K562 (cell line): ENCODE measurements at regions not wholly inside any gene's neighbourhood (a gene's known extent, or its start where the extent isn't known, plus 50 kb on each side); places are given as distances from the start of the nearest gene placed in this dataset.

Experiments used
- ATAC-seq: fragments of 200-7000 bp; cut with Tn5 transposase; 3 replicates; pipeline ENCODE4 v1.9.1; 2020; ENCODE audit warnings: moderate library complexity
- BruUV-seq: library from RNA; stranded (reverse); fragments of 400-500 nt; replicated peaks from 2 replicates; lab custom pipeline; 2021; lab: Mats Ljungman, UMichigan
- CTCF ChIA-PET: fragments of 300-600 bp; formaldehyde crosslinking; extraction: SDS; loops from one replicate; lab custom pipeline; 2021; ENCODE audit warnings: low intra/inter-chr PET ratio; lab: Yijun Ruan, JAX
- POLR2A ChIA-PET: fragments of 300-600, 350-650 bp; sonication (Branson Sonifier 250); formaldehyde crosslinking; extraction: SDS; loops from one replicate; lab custom pipeline; 2021; ENCODE audit warnings: antibody characterized with exemption, inconsistent platforms; lab: Yijun Ruan, JAX
- DNase-seq, 4 experiments: peaks; one replicate each; pipeline versions ENCODE4 v3.0.0 to v3.0.0-alpha.2; 2011 to 2018; ENCODE audit warnings: low spot score in 3 of 4, mixed read lengths in 3 of 4; ENCODE audit errors: extremely low read depth in 1 of 4
- FAIRE-seq: peaks from 2 replicates; lab custom pipeline; 2011; peaks lifted over from hg19 to GRCh38; lab: Jason Lieb, UNC
- H2AFZ ChIP-seq: 2 replicates; pipeline ENCODE4 v1.6.0; 2011; ENCODE audit warnings: low read depth, low read length, control low read depth, inconsistent platforms
- H3K27ac ChIP-seq: fragments of 200-600 bp; 3 replicates; pipeline ENCODE4 v1.8.0; 2011; ENCODE audit warnings: low read depth, mild to moderate bottlenecking, control low read depth, inconsistent platforms, low read length, moderate library complexity, mixed read lengths; ENCODE audit errors: extremely low read depth
- H3K27me3 ChIP-seq, 2 experiments: fragments of 300-600 bp in 1 of 2; 2 replicates in 1 of 2; 3 replicates in 1 of 2; pipeline versions ENCODE4 v1.6.0 to v1.8.0; 2011; ENCODE audit warnings: inconsistent platforms in 2 of 2, low read length in 2 of 2, mild to moderate bottlenecking in 1 of 2, mixed read lengths in 1 of 2, moderate library complexity in 1 of 2; ENCODE audit not compliant: control insufficient read depth in 2 of 2, insufficient read depth in 2 of 2
- H3K36me3 ChIP-seq: fragments of 300-600 bp; 3 replicates; pipeline ENCODE4 v1.8.0; 2011; ENCODE audit warnings: mild to moderate bottlenecking, low read length, inconsistent platforms; ENCODE audit not compliant: control insufficient read depth, insufficient read depth
- H3K4me1 ChIP-seq, 2 experiments: fragments of 200-600 bp in 1 of 2; replicated peaks in 1 of 2; 2 replicates in 1 of 2; 3 replicates in 1 of 2; pipeline versions ENCODE4 v1.5.1 to v1.8.0; 2011; ENCODE audit warnings: inconsistent platforms in 2 of 2, low read length in 2 of 2, mild to moderate bottlenecking in 1 of 2, mixed read lengths in 1 of 2, moderate library complexity in 1 of 2; ENCODE audit not compliant: control insufficient read depth in 2 of 2, insufficient read depth in 2 of 2
- H3K4me2 ChIP-seq: 2 replicates; pipeline ENCODE4 v1.6.1; 2011; ENCODE audit warnings: low read length, control low read depth, inconsistent platforms, mixed read lengths; ENCODE audit not compliant: insufficient read depth
- H3K4me3 ChIP-seq: fragments of 200-600 bp; sonication (generic), shearing (Covaris generic); 2 replicates; pipeline ENCODE4 v1.5.1; 2016; ENCODE audit warnings: control low read depth, inconsistent platforms
- H3K79me2 ChIP-seq: fragments of 200-600 bp; 3 replicates; pipeline ENCODE4 v1.8.0; 2011; ENCODE audit warnings: low read length, inconsistent platforms; ENCODE audit not compliant: control insufficient read depth, insufficient read depth
- H3K9ac ChIP-seq, 2 experiments: 2 replicates each; pipeline versions ENCODE4 v1.6.0 to v1.6.1; 2011; ENCODE audit warnings: low read depth in 2 of 2, low read length in 2 of 2, control low read depth in 1 of 2, inconsistent platforms in 1 of 2, mild to moderate bottlenecking in 1 of 2, mixed read lengths in 1 of 2; ENCODE audit not compliant: insufficient read depth in 1 of 2
- H3K9me1 ChIP-seq: one replicate; pipeline ENCODE4 v1.6.0; 2011; ENCODE audit warnings: inconsistent platforms, mild to moderate bottlenecking, low read length, moderate library complexity; ENCODE audit not compliant: control insufficient read depth, insufficient read depth
- H3K9me3 ChIP-seq: replicated peaks from 2 replicates; pipeline ENCODE4 v1.5.1; 2011; ENCODE audit warnings: low read depth, low read length, inconsistent platforms; ENCODE audit not compliant: control insufficient read depth, insufficient read depth
- H4K20me1 ChIP-seq: replicated peaks from 2 replicates; pipeline ENCODE4 v1.6.1; 2011; ENCODE audit warnings: low read length, inconsistent platforms, mixed read lengths; ENCODE audit not compliant: control insufficient read depth, insufficient read depth
- KAT8 ChIP-seq: fragments of 450-650 bp; IDR thresholded peaks from 2 replicates; pipeline ENCODE4 v1.6.1; 2016; ENCODE audit warnings: low read depth, mild to moderate bottlenecking
- KLF1 ChIP-seq: fragments of 450-650 bp; IDR thresholded peaks from 2 replicates; pipeline ENCODE4 v1.6.1; 2016; ENCODE audit warnings: missing genetic modification characterization, missing compliant biosample characterization
- NFIX ChIP-seq: fragments of 250-450 bp; sonication (Bioruptor Pico); IDR thresholded peaks from 2 replicates; pipeline ENCODE4 v1.4.0; 2020; ENCODE audit warnings: low read depth, mild to moderate bottlenecking, moderate library complexity
- SIN3B ChIP-seq: fragments of 450-650 bp; IDR thresholded peaks from 2 replicates; pipeline ENCODE4 v1.6.1; 2017; ENCODE audit warnings: low read depth, mild to moderate bottlenecking, moderate library complexity
- SMAD1 ChIP-seq: fragments of 150-350 bp; IDR thresholded peaks from 2 replicates; pipeline ENCODE4 v1.6.1; 2014; ENCODE audit warnings: low read length, low read depth; ENCODE audit not compliant: partially characterized antibody
- SMARCC2 ChIP-seq: fragments of 450-650 bp; IDR thresholded peaks from 2 replicates; pipeline ENCODE4 v1.6.1; 2017; ENCODE audit warnings: antibody characterized with exemption, moderate library complexity, mild to moderate bottlenecking, low read depth
- TOE1 ChIP-seq, 2 experiments: fragments of 450-650 bp in 1 of 2; sonication (generic) in 1 of 2; formaldehyde crosslinking in 1 of 2; IDR thresholded peaks; 2 replicates each; pipeline versions ENCODE4 v1.7.1 to v1.8.0; 2016 to 2022; ENCODE audit warnings: borderline replicate concordance in 2 of 2, mild to moderate bottlenecking in 2 of 2, antibody characterized with exemption in 1 of 2, inconsistent platforms in 1 of 2, low read depth in 1 of 2, missing genetic modification reagents in 1 of 2, moderate library complexity in 1 of 2
- ZKSCAN1 ChIP-seq: fragments of 150-350 bp; IDR thresholded peaks from 2 replicates; pipeline ENCODE4 v1.6.1; 2016; ENCODE audit warnings: low read depth, low read length
- ZNF239 ChIP-seq: fragments of 250-450 bp; sonication (Bioruptor Pico); IDR thresholded peaks from 2 replicates; pipeline ENCODE4 v1.4.0; 2020; ENCODE audit warnings: mild to moderate bottlenecking
- ZNF780A ChIP-seq: fragments of 250-450 bp; sonication (Bioruptor Pico); IDR thresholded peaks from 2 replicates; pipeline ENCODE4 v1.5.0; 2021; ENCODE audit warnings: mild to moderate bottlenecking
- ZNF785 ChIP-seq: fragments of 250-450 bp; sonication (Bioruptor Pico); IDR thresholded peaks from 2 replicates; pipeline ENCODE4 v1.4.0; 2020; ENCODE audit warnings: mild to moderate bottlenecking
- in situ Hi-C: fragments of 300-500 bp; cut with MboI; formaldehyde crosslinking; loops from 4 replicates; pipeline ENCODE4 v1.15.0; 2018; ENCODE audit warnings: inconsistent platforms, mixed read lengths
- intact Hi-C: fragments of 100-400 bp; cut with micrococcal nuclease; formaldehyde crosslinking; loops from 2 replicates; pipeline ENCODE4 v1.14.2; 2022

GRCh38 chr3:147197739-147198138, 208.6 kb downstream of the ZIC4 start:
- TF ChIP-seq ZNF780A (CRISPR knock-in tag): no peak
- no peak for TF ChIP-seq KLF1
- no peak for TF ChIP-seq ZKSCAN1
- no peak for TF ChIP-seq KAT8
- no peak for TF ChIP-seq ZNF239 (CRISPR knock-in tag)
- no peak for TF ChIP-seq SMAD1
- TF ChIP-seq ZNF785 (CRISPR knock-in tag): no peak
- no peak for TF ChIP-seq SIN3B
- no peak for TF ChIP-seq TOE1 (IDR thresholded peaks at IDR 0.05; ENCODE audit: borderline replicate concordance)
- no peak for TF ChIP-seq TOE1 (CRISPR knock-in tag; IDR thresholded peaks at IDR 0.05; ENCODE audit: borderline replicate concordance, low read depth)
- TF ChIP-seq NFIX: no peak
- no peak for TF ChIP-seq SMARCC2
- H3K4me2 ChIP-seq: no peak overlapping the region
- H3K79me2 ChIP-seq: no peaks in the 10 kb centered on the region
- ChIA-PET CTCF (no interaction called here), POLR2A (no interaction called here)
- H3K36me3 ChIP-seq: no peaks in the 10 kb centered on the region
- H3K9ac ChIP-seq: no peak overlapping the region
- FAIRE-seq (no peak), ATAC-seq (no peak), DNase-seq (no peak)
- H3K27ac ChIP-seq: no peak overlapping the region
- in situ Hi-C loops: no loop called here
- no TSS peak for BruUV-seq
- no peak overlapping the region for H3K4me3 ChIP-seq
- H3K9me3 ChIP-seq: no peaks in the 10 kb centered on the region
- H3K9me1 ChIP-seq: no peaks in the 10 kb centered on the region
- intact Hi-C loops: no loop called here
- no peaks in the 10 kb centered on the region for H3K4me1 ChIP-seq
- no peaks in the 10 kb centered on the region for H4K20me1 ChIP-seq
- H2AFZ ChIP-seq: no peak overlapping the region
- H3K27me3 ChIP-seq: no peaks in the 10 kb centered on the region
